ENCODE measurements at regions not wholly inside any gene's neighbourhood (a gene's known extent, or its start where the extent isn't known, plus 50 kb on each side); places are given as distances from the start of the nearest gene placed in this dataset.

- no peak for ATAC-seq
- no peak overlapping the region for H3K4me2 ChIP-seq (ENCODE audit: low read length)
- ChIA-PET CTCF (no interaction called here), POLR2A (no interaction called here), RAD21 (ENCODE audit: low non-redundant PET in 1 of 2, low total read pairs in 2 of 2, uncharacterized antibody in 2 of 2, unreplicated experiment in 2 of 2) (no interaction called here)
- no peaks in the 10 kb centered on the region for H3K79me2 ChIP-seq (ENCODE audit: insufficient read depth, low read length)
- no peaks in the 10 kb centered on the region for H3K36me3 ChIP-seq (ENCODE audit: control insufficient read depth in 1 of 2, insufficient read depth in 2 of 2, low read length in 2 of 2)
- no peaks in the 10 kb centered on the region for H3K9me2 ChIP-seq (ENCODE audit: insufficient read depth)
- no peak for TF ChIP-seq CBX3 (IDR thresholded peaks at IDR 0.05; ENCODE audit: low read depth)
- TF ChIP-seq ZNF274 (IDR thresholded peaks at IDR 0.05; ENCODE audit: low read depth, low read length) = no peak
- TF ChIP-seq, protein P1, sequence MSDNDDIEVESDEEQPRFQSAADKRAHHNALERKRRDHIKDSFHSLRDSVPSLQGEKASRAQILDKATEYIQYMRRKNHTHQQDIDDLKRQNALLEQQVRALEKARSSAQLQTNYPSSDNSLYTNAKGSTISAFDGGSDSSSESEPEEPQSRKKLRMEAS (IDR thresholded peaks at IDR 0.05) = no peak
- TF ChIP-seq FOSL1 (IDR thresholded peaks at IDR 0.05; ENCODE audit: low read depth) = no peak
- TF ChIP-seq YY1 (IDR thresholded peaks at IDR 0.05; ENCODE audit: extremely low read depth, insufficient replicate concordance, low read depth, low read length) = no peak
- TF ChIP-seq ZFX (IDR thresholded peaks at IDR 0.05) = no peak
- no peak for TF ChIP-seq EGR1 (IDR thresholded peaks at IDR 0.05; ENCODE audit: low read depth)
- H3K9me3 ChIP-seq (ENCODE audit: control insufficient read depth in 1 of 2, insufficient read depth in 1 of 2, low read depth in 1 of 2, low read length in 2 of 2) = no peaks in the 10 kb centered on the region
- no peak for DNase-seq (ENCODE audit: low read depth, low spot score)
- H3K27me3 ChIP-seq (ENCODE audit: insufficient read depth, low read length) = peaks cover 19% of the 10 kb centered on the region; the same call in 1 of the 2 replicates
- H2AFZ ChIP-seq (ENCODE audit: low read depth, low read length, poor library complexity, severe bottlenecking) = no peak overlapping the region
- no TSS peak for BruUV-seq (replicated peaks)
- no peak overlapping the region for H3K9ac ChIP-seq (ENCODE audit: low read length)
- no peak overlapping the region for H3K27ac ChIP-seq (ENCODE audit: low read depth, low read length)
- no peaks in the 10 kb centered on the region for H4K20me1 ChIP-seq (ENCODE audit: insufficient read depth)
- no peak overlapping the region for H3K4me3 ChIP-seq (replicated peaks in 1 of 2; ENCODE audit: low read depth in 1 of 2, low read length in 2 of 2)
- intact Hi-C loops (cut with micrococcal nuclease) = no loop called here
- H3K4me1 ChIP-seq (ENCODE audit: control insufficient read depth in 1 of 2, insufficient read depth in 2 of 2, low read length in 2 of 2) = peaks cover 0 to 8% of the 10 kb centered on the region in 2 experiments; a peak in 2 of 4 replicates
These were observed 135.0 kb upstream of the NFIA start for GRCh38 chr1:60947367-60947766.

DNA sequence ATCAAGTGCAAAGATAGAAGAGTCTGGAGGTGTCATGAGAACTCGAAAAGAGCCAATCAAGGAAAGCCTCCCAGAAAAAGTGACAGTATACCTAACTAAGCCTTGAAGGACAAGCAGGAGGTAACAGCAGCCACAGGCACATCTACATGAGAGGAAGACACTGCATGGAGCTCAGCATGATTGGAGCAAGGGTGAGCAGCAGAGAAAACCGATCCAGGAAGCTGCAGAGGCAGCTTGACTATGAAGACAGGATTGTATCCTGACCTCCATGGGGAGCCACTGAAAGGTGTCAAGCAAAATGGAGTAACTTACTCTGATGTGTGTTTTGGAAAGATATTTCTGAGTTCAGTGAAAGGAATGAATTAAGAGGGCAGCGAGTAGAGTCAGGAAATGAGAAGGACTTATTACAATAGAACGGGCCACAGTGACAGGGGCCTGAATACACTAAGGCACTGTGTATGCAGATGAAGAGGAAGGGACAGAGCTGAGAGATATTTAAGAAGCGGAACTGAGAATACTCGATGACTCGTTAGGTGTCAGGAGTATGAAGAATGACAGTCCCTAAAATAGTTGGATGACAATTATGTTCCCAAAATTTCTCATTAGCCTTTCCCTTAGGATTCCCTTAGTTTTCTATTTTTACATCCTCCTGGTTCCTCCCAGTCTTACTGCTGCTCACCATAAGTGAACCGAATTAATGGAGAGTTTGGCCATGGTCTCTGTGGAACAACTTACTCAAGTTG is 139.3 kb upstream of the NFIA start:
- Histone ChIP-seq H3K4me1 (ENCODE audit: control insufficient read depth in 1 of 2, insufficient read depth in 2 of 2, low read length in 2 of 2) (peaks cover 0 to 14% of the 10 kb centered on the region in 2 experiments; a peak in 2 of 4 replicates), H3K36me3 (ENCODE audit: control insufficient read depth in 1 of 2, insufficient read depth in 2 of 2, low read length in 2 of 2) (no peaks in the 10 kb centered on the region), H3K9me3 (ENCODE audit: control insufficient read depth in 1 of 2, insufficient read depth in 1 of 2, low read depth in 1 of 2, low read length in 2 of 2) (no peaks in the 10 kb centered on the region), H3K4me3 (replicated peaks in 1 of 2; ENCODE audit: low read depth in 1 of 2, low read length in 2 of 2) (no peak overlapping the region), H3K27me3 (ENCODE audit: insufficient read depth, low read length) (no peaks in the 10 kb centered on the region), H2AFZ (ENCODE audit: low read depth, low read length, poor library complexity, severe bottlenecking) (no peak overlapping the region), H3K4me2 (ENCODE audit: low read length) (peak overlapping the region; percentile 47), H3K9ac (ENCODE audit: low read length) (no peak overlapping the region), H3K27ac (ENCODE audit: low read depth, low read length) (no peak overlapping the region), H3K9me2 (ENCODE audit: insufficient read depth) (no peaks in the 10 kb centered on the region), H3K79me2 (ENCODE audit: insufficient read depth, low read length) (no peaks in the 10 kb centered on the region), H4K20me1 (ENCODE audit: insufficient read depth) (no peaks in the 10 kb centered on the region)
- DNase-seq (ENCODE audit: low read depth, low spot score) (no peak), ATAC-seq (0 out of 2 replicates have a peak, but pooled peaks have one; percentile 17)
- ChIA-PET CTCF (no interaction called here), POLR2A (no interaction called here), RAD21 (ENCODE audit: low non-redundant PET in 1 of 2, low total read pairs in 2 of 2, uncharacterized antibody in 2 of 2, unreplicated experiment in 2 of 2) (no interaction called here)
- intact Hi-C loops (cut with micrococcal nuclease) = no loop called here
- BruUV-seq (replicated peaks) = no TSS peak
- TF ChIP-seq EZH2phosphoT487 (IDR thresholded peaks at IDR 0.05; ENCODE audit: borderline replicate concordance) (no peak), TCF7L2 (IDR thresholded peaks at IDR 0.05; ENCODE audit: borderline replicate concordance, extremely low read depth, insufficient read depth, insufficient read length) (no peak), JUND (IDR thresholded peaks at IDR 0.05) (no peak)

All from HCT116 (cell line).